ENCODE measurements at regions not wholly inside any gene's neighbourhood (a gene's known extent, or its start where the extent isn't known, plus 50 kb on each side); places are given as distances from the start of the nearest gene placed in this dataset.
"Not testable (repeated sequence)": the region's sequence is repeated elsewhere in the genome, so short reads cannot be mapped to it uniquely, and the experiment has no call there.

- intact Hi-C loops (cut with micrococcal nuclease); H3K27ac Mint-ChIP-seq; CTCF ChIA-PET; H3K36me3 Mint-ChIP-seq (ENCODE audit: low read depth); H3K4me1 Mint-ChIP-seq (ENCODE audit: low read depth); H3K9me3 Mint-ChIP-seq; DNase-seq; H3K4me3 Mint-ChIP-seq: not testable (repeated sequence)
- H3K27me3 Mint-ChIP-seq (ENCODE audit: low read depth) = peaks cover 12% of the 10 kb centered on the region
Observed at GRCh38 chr20:30728271-30728885, 529.1 kb upstream of the DEFB115 start.
